ENCODE measurements at regions not wholly inside any gene's neighbourhood (a gene's known extent, or its start where the extent isn't known, plus 50 kb on each side); places are given as distances from the start of the nearest gene placed in this dataset.

GRCh38 chr4:137733174-137734141, 201.2 kb upstream of the PCDH18 start:
- peak; percentile 49 to 54 for DNase-seq

DNA sequence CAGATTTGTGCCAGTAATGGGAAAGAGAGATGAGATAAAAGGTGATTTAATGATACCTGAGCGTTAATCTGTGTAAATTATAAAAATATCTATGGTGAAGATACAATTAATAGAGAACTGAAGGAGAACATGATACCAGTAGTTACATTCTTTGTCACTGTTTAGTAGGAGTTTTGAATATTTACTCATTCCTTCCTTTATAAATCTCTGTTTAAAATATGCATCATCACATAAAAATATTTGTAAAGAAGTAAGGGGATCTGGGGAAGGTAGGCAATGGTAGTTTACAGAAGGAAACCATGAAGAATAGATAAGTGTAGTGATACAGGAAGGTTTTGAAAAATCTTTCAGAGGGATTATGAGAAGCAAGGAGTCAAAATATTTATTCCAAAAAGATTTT, 190.6 kb upstream of the PCDH18 start:
- no peak for DNase-seq

- no peak for DNase-seq
Observed at GRCh38 chr4:137711502-137711901, 179.2 kb upstream of the PCDH18 start.

DNA sequence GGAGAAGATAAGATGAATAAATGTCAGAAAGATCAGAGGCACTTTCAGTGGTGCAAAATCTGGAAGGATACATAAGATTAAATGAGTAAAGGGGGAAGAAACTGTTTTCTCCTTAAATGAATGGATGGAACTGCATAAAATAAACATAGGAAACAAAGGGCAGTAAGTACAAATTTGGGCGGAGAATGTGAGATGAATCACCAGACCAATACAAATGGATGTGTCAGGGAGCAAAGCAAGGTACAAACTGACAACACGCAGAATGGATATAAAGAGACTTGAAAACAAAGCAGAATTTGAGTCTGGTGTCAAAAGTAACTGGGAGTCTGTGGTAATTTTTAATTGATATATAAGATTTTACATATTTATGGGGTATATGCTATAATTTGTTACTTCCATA, 175.3 kb upstream of the PCDH18 start:
- no peak for DNase-seq

DNA sequence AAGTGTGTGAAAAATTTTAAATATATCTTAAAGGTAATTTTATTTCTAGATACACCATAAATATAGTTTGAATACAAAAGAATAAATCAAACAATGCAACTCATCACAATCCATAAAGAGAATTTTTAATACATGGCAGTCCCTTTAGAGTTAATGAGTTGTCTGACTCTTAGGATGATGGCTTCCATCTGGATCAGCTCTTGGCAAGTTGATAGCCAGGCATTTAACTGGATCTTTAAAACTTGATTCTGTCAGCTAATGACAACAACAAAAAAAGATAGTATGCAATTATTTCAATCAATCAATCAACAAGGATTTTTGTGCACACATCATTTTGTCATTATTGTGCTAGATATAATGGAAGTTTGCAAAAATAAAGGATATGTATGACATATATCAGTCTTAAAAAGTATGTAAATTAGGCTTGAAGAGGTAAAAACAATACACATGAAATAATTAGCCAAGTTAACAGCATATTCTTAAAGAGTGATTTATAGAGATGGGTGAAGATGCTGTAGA, 174.9 kb upstream of the PCDH18 start:
- DNase-seq, result no peak

GRCh38 chr4:137705171-137705783, 173.0 kb upstream of the PCDH18 start:
- peak; percentile 77 to 79 for DNase-seq

DNA sequence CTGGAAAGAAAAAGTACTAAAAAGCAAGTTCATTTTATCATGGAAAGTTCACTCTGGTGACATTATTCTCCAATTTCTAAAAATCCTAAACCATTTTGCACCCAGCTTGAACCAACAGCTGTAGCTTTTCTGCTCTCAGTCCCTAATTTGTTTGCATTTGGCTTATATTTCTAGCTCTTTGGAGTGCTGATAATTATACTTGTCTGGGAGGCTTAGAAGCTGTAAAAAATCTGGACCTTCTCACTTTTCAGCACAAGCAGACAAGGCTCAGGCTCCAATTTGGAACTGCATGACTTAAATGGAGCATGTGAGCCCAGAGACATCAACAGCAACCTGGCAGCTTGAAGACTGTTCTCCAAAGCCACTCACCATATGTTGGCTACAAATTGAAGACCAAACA, 170.9 kb upstream of the PCDH18 start:
- no peak for DNase-seq

DNA sequence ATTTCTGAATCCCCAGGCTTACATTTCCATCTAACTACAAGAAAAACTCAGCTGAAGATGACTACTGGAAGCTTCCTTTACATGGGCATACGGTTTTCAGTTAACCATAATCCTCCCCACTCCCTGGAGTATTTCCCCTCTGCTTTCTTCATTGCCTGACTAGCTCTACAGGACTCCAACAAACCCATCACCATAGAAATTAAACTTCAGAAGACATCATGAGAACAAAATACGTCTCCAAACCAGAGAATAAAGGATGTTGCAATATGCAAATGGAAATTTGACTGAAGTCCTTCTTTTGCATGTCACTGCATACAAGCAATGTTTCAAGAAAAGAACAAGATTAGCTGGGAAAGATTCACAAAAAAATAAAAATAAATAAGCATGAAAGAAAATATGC, 170.2 kb upstream of the PCDH18 start:
- no peak for DNase-seq

DNA sequence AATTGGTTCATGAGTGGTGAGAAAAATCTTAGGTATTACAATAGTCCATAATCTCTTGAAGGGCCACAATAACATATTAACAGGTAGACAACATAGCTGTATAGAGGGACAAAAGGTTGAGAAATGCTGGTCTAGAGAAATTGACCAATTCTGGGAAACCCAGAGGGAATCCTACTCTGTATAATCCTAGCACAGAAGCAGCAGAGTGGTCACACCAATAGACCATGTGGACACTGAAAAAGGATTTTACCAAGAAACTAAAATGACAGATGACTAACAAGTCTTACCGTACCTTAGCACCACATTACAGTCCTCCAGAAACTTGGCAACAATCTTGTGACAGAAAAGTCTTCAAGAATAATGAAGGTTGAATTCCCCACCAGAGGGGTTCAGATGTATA, 169.1 kb upstream of the PCDH18 start:
- no peak for DNase-seq

DNA sequence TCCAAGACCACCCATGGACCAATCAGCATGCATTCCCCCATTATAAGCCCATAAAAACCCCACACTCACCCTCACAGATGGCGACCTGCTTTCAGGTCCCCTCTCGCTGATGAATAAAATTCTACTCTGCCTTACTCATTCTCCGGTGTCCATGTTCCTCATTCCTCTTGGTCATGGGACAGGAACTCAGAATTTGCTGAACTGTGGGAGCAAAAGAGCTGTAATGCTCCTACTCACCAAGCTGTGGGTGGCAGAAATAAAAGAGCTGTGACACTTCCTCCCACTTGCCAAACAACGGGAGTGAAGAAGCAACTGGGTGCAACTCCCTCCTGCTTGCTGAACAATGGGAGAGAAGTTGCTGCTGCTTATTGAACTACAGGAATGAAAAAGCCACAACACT, 168.5 kb upstream of the PCDH18 start:
- no peak for DNase-seq

DNA sequence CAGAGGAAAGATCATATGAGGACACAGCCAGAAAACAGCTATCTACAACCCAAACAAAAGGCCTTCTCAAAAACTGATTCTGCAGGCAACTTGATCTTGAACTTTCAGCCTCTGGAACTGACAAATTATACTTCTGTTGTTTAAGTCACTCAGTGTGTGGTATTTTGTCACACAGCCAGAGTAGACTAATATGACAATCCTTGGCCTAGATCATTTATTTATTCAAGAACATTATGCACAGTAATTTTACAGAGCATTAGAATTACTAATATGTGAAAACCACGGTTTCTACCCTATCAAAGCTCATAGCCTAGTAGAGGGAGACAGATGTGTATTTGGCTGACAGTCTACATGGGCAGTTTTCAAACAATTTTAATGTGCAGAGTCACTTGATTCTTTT, 167.8 kb upstream of the PCDH18 start:
- no peak for DNase-seq

DNA sequence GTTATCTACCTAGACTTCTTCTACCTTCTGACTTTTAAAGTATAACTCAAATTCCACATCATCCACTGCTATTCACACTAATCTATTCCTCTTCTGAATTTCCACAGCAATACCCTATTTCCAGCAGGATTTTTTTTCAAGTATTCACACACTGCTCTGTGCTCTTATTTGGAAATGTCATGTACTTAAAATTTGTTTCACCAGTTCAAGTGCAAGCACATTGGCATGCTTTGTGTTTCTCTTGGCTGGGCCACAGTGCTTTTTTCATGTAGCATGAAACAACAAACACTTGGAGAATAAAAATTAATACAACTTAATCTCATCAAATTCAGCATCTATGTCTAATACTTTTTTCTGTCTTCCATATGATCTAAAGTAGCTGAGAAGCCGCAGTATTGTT, 161.8 kb upstream of the PCDH18 start:
- DNase-seq, result no peak

GRCh38 chr4:137693641-137694040, 161.3 kb upstream of the PCDH18 start:
- DNase-seq, result no peak

GRCh38 chr4:137692205-137692604, 159.9 kb upstream of the PCDH18 start:
- DNase-seq, result no peak

GRCh38 chr4:137688651-137689050, 156.4 kb upstream of the PCDH18 start:
- DNase-seq, result no peak

- no peak for DNase-seq
Observed at GRCh38 chr4:137685357-137685756, 153.1 kb upstream of the PCDH18 start.

DNA sequence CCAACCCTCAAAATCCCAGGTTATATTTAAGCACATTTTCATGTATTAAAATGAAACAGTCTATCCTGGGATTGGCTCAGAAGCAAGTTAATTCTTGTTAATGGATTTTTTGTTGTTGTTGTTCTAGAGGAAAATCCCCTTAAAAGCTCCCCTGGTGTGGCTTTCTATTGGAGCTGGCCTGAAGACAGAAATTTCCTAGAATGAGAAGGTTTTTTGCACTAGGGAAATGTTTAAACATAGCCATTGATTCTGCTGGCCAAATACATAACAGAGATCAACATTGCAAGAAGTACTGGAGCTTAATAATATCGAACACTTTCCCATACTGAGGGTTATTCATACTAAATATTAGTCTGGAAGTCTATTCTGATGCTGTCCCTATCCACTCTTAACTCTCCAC, 148.8 kb upstream of the PCDH18 start:
- no peak for DNase-seq

- peak in 1 of 2 experiments; percentile 0 for DNase-seq
Observed at GRCh38 chr4:137678796-137679195, 146.5 kb upstream of the PCDH18 start.

- DNase-seq, result no peak
Observed at GRCh38 chr4:137677863-137678262, 145.6 kb upstream of the PCDH18 start.

GRCh38 chr4:137676357-137676998, 144.2 kb upstream of the PCDH18 start:
- no peak for DNase-seq

DNA sequence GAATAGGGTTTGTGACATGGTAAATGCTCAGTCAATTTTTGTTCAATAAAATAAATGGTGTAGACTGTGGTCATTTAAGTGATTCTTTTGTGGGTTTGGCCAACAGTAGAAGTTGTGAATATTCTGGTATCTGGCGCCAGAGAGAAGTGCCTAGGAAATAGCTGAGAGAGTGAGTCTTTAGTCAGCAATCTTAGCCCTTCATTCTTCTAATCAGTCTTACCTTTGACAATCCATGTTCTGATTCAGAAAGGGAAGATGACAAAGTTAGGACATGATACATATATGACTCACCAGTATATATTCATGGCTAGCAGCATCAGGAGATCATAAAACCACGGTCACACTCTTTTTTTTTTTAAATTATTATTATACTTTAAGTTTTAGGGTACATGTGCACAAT, 141.8 kb upstream of the PCDH18 start:
- no peak for DNase-seq

DNA sequence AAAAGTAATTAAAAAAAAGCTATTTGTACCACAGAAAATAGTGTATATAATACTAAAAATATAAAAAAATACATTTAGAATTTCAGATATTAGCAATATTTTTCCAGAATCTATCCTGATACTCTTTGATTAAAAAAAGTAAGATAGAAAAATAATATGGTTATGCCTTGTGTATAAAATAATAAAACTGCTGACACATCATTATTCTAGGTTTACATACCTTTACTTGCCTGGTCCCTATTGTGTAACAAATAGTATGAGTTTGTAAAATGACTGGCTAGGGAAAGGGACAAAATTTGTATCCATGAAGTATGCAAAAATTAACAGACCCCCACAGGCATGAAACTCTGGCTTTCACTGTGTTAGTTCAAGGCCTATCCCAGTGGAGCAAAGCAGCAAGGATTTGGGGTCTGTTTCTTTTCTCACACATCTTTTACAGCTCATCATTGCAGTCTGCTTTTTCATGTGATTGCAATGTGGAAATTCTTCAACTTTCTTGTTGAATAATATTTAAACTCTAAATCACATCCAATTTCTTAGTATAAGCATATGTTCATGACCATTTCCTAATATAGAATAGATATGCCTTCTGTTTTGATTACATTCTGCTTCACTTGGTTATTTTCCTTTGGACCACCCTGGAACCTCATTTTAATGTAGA, 136.7 kb upstream of the PCDH18 start:
- DNase-seq, result no peak

- no peak for DNase-seq
Observed at GRCh38 chr4:137664416-137664815, 132.1 kb upstream of the PCDH18 start.

Measured in AML-193 (cell line).